ENCODE measurements at regions not wholly inside any gene's neighbourhood (a gene's known extent, or its start where the extent isn't known, plus 50 kb on each side); places are given as distances from the start of the nearest gene placed in this dataset.

GRCh38 chrX:102018208-102018607 lies 86.4 kb upstream of the ZMAT1 start:
- TF ChIP-seq CTCF (IDR thresholded peaks at IDR 0.05; ENCODE audit: insufficient read depth, low read depth, low read length, missing control alignments) = no peak
- no peak overlapping the region for H3K4me3 ChIP-seq (ENCODE audit: low read length)
- DNase-seq (ENCODE audit: low read depth) = no peak

- H3K4me3 ChIP-seq (ENCODE audit: low read length) = no peak overlapping the region
- DNase-seq (ENCODE audit: low read depth) = no peak
Measured at GRCh38 chrX:102008901-102009300, 77.1 kb upstream of the ZMAT1 start.

GRCh38 chrX:101999644-102000539 lies 68.1 kb upstream of the ZMAT1 start:
- no peak overlapping the region for H3K4me3 ChIP-seq (ENCODE audit: low read length)
- no peak for DNase-seq (ENCODE audit: low read depth)
- TF ChIP-seq CTCF (IDR thresholded peaks at IDR 0.05; ENCODE audit: insufficient read depth, low read depth, low read length, missing control alignments) = no peak

More at GRCh38 chrX:102008901-102009300, 77.1 kb upstream of the ZMAT1 start:
- no peak for TF ChIP-seq CTCF (IDR thresholded peaks at IDR 0.05; ENCODE audit: insufficient read depth, low read depth, low read length, missing control alignments)

GRCh38 chrX:101993335-101993734 lies 61.5 kb upstream of the ZMAT1 start:
- no peak for TF ChIP-seq CTCF (IDR thresholded peaks at IDR 0.05; ENCODE audit: insufficient read depth, low read depth, low read length, missing control alignments)
- H3K4me3 ChIP-seq (ENCODE audit: low read length) = no peak overlapping the region
- no peak for DNase-seq (ENCODE audit: low read depth)

GRCh38 chrX:101986586-101986985 lies 54.8 kb upstream of the ZMAT1 start:
- H3K4me3 ChIP-seq (ENCODE audit: low read length) = no peak overlapping the region
- peak; percentile 0 for DNase-seq (ENCODE audit: low read depth)
- TF ChIP-seq CTCF (IDR thresholded peaks at IDR 0.05; ENCODE audit: insufficient read depth, low read depth, low read length, missing control alignments) = no peak
